T-helper 2 cell (primary cell): ENCODE measurements at regions not wholly inside any gene's neighbourhood (a gene's known extent, or its start where the extent isn't known, plus 50 kb on each side); places are given as distances from the start of the nearest gene placed in this dataset.

ENCODE experiments used
- DNase-seq, 5 experiments: peaks; one replicate each; pipeline versions ENCODE4 v3.0.0 to v3.0.0-alpha.2; 2012 to 2022

DNA sequence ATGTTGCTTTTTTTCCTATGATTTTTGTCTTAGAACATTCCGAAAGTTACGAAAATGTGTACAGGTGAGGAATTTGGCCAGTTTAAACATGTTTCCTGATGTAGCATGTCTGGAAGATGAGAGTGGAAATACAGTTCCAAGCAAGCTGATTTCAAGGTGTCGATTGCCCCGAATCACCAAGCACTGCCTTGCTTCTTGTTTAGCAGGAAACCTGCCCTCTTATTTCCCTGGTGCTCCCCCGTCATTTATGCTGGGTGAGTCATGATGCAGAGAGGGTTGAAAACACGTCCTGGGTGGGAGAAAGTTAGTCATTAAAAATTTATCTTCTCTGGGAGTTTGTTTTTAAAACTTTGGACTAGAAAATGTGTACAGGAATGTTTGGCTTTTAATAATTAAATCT lies 608.6 kb upstream of the EEF2KMT start:
- DNase-seq, result no peak

DNA sequence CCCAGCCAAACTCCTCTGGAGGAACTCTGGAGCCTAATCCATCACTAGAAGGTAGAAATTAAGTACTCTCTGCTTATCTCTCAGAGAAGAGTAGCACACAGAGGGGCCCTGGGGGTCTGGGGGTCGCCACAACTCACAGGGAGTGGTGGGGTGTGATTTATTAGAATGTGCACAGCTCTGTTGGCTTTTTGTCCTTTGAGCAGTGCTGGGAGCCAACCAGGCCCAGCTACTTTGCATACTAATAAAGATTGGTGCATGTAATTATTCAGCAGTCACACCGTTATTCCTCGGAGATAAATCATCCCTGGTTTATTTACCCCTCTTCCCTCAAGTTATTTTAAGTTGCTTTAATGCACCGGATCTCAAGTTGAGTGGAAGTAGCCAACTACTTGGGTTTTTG lies 606.7 kb upstream of the EEF2KMT start:
- DNase-seq, result no peak

DNA sequence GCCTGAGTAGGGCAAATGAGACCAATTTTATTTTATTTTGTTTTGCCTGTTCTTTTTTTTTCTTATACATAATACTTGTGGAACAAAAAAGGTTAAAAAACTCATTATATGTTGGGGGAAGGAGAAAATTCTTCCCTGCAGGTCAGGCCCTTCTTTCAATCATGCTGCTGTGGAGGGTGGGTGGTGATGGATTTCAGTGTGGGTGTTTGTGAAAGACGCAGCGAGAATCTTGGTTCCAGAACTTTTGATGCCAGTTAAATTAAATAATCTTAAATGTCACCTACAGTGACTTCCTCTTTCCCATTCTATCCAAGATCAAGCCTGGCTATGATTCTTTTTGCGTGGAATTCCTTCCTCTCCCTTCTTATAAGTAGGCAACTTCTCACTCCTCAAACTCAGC lies 595.8 kb upstream of the EEF2KMT start:
- DNase-seq, result no peak

DNA sequence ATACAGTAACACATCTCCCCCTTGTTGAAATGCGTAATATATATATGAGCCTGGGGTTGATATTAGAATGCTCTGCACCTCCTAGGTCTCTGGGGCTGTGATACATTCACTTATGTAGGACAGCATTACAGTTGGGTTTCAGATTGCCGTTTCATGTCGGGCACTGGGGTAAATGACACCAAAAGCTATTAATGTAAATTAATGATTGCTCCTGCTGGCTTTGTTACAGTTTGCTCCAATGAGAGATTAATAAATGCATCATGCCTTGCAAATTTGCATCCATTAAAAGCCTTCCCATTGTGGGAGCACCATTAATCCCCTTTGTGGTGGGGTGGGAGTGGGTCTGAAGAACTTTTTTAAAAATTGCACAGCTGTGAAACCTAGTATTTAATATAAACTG lies 584.4 kb upstream of the EEF2KMT start:
- DNase-seq, result no peak

DNA sequence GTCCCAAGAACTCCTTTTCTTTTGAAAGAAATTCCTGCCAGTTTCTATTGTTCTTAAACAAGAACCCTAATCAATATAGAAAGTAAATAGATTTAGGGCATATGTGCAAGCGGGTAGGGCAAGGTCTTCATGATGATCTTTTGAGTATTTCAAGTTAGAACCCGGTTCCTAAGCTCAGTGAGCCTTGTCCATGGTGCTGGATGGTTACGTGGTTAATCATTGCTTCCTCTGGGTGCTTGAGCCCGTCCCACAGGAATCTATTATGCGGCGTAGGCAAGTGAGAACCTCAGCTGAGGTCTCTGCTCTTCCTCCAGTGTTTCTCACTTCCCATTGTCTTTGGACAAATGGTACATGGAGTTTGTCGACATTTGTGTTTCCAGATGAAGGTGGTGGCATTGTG lies 580.8 kb upstream of the EEF2KMT start:
- DNase-seq, result peak in 1 of 5 experiments; percentile 8

DNA sequence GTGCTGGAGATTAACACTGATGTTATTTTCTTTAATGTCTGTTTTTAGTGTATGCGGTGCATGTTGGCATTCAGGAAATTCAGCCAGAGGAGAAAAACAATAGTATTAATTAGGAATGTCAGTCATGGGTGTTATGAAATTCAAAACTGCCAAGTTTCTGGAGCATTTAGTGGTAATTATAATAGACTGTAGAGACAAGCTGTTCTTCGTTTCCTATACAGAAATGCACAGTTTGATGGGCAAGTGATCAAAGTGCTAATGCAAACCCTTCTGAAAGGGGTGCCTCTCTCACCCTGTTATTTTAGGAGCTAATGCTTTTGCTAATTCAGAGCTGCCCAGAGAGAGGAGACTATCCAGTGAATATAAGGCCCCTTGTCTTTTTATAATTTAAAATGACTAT lies 573.8 kb upstream of the EEF2KMT start:
- no peak for DNase-seq

DNA sequence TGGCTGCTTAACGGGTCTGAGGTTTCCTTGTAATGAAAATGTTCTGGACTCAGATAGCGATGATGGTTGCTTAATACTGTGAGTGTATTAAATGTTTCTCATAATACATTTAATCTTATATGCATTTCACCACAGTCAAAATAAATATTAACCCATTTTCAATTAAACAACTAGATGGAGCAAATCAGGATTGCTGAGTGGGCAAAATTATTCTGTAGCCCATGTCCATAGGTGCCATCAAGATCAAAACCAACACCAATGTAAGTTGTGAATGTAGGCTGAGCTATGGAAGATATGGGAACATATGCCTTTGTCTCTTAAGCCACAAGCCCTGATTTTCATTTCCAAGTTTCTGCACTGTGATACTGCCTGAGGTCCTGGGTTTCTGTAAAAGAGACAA lies 572.6 kb upstream of the EEF2KMT start:
- DNase-seq, result no peak

DNA sequence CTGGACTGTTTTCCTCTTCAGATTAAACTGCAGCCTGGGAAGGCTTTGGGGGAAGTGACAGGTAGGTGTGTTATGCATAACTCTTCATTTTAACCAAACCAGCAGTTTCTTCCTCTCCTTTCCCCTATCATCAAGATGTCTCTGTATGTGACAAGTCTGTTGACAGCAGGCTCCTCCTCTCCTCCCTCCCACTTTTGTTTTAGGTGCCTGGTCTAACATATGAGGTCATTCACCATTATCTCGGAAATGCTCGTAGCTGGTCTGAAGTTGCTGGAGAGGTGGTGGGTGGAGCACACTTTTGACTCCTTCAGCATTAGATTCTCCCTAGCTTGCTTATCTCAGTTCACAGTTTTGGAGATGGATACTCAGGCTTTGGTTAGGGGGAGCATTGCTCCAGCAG lies 571.0 kb upstream of the EEF2KMT start:
- DNase-seq, result peak in 1 of 5 experiments; percentile 9

DNA sequence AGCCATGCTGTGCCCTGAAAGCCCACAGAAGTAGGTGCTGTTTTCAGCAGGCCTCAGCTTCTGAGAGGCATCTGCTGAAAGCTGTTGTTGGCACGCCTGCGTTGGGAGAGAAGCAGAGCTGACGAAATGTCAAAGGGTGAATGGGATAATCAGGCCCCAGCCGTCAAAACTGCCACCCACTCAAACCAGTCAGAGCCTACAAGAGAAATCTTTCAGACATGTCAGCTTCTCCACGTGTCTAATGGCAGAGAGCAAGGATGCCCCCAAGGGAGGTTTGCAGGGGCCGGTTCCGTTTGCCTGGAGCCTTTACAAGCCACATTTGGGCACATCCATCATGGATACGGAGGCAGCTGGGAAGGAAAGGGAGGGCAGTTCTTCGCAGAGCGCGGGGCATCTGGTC lies 568.2 kb upstream of the EEF2KMT start:
- no peak for DNase-seq

DNA sequence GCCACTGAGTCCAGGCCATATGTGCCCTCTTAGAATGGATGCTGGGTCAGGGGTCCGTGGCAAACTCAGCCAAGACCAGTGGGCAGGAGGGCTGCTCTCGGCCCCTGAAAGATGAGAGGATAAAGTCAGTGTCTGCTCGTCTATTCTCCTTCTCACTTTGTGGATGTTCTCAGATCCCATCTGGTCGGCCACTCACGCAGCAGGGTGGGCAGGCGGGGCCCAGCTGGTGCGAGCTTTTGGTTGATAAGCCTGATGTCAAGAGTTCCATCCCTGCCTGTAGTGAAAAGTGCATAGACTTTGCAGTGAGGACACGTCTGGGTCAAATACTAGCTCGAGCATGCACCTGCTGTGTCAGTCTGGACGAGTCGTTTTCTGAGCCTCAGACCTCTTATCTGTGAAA lies 556.2 kb upstream of the EEF2KMT start:
- no peak for DNase-seq

DNA sequence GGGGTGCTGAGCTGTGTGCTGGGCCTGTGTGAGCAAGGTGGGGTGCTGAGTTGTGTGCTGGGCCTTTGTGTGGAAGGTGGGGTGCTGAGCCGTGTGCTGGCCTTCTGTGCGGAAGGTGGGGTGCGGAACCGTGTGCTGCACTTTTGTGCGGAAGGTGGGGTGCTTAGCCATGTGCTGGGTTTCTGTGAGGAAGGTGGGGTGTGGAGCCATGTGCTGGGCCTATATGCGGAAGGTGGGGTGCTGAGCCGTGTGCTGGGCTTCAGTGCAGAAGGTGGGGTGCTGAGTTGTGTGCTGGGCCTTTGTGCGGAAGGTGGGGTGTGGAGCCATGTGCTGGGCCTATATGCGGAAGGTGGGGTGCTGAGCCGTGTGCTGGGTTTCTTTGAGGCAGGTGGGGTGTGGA lies 555.4 kb upstream of the EEF2KMT start:
- no peak for DNase-seq

DNA sequence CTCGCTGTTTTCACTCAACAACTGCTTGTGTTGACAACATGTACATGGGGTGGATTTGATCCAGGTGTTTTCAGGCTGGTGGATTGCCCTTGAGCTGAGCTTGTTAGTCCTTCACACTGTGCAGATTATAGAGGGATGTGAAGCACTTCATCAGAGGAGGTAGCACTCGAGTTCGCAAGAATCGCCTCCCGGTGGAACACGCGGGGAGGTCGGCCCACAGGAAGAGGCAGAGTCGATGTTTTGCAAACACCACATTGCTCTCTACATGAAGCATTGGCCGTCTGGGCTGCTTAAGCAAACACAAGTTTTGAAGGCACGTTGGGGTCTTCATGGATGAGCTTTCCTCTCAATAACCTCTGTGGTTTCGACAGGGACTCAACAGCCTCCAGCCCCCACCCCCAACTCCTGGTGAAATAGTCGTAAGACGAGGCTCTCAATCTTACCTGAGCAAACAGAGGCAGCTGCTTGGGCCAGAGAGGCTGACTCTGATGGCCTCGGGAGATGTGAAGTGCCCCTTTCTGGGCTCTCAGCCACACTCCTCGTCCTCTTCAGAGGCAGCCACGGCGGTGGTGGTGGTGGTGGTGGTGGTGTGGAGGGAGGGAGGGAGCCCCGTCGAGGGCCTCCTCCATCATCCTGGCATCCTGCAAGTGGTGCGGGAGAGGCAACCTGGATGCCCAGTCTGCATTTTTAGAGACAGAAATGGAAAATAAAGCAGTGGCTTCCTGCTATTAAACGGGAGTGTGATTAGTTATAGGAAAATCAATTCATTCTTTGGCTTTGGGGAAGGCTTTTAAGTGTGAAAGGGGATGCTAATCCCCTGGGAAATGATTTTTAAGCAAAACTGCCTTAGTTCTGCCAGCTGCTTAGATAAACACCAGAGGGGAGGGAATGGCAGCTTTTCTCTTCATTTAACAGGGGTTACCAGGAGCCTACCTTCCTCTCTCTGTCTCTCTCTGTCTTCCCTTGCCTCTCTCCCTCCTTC lies 552.5 kb upstream of the EEF2KMT start:
- DNase-seq, result no peak

DNA sequence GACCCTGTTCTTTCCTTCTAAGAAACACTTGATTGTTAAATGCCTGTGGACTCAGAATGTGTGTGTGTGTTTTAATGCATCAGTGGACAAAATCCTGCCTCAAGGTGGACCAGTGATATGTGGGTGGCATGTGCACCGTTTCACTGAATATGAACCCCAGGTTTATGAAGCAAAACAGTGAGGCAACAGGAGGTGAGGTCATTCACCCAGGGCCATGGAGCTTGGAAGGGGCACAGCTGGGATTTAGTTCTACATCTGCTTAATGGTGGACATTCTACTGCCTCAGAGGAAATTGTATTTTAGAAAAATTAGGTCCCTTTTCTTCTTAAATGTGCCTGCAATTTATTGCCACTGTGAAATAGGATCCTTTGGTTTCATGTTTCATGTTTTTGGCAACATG lies 549.5 kb upstream of the EEF2KMT start:
- DNase-seq, result no peak

DNA sequence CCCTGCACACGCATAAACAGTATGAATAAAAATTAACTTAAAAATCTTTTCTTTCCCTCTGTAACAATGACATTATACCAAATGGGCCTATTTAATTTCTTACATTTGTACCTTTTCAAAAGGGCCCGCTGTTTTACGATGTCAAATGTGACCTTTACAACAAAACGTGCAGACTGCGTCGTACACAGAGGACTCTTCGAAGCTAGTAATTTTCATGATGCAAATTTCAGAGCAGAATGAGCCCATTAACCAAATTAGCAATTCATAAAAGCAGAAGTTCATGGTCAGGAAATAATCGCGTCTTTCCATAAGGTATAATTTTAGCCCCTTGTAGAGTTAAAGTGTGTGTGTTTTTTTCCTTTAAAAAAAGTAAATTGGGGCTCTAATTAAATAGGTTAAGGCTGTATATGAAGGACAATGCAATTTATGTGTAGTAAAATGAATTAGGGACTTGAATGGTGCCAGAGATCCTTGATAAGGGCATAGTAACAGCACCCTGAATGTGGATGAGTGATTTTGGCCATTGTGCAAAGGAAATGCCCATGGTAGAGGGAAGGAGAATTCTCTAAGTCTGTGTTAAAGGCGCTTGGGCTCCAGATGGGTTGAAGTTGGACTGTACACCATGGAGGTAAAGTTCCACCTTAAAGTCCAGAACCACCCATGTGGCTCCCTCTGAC lies 546.4 kb upstream of the EEF2KMT start:
- no peak for DNase-seq

DNA sequence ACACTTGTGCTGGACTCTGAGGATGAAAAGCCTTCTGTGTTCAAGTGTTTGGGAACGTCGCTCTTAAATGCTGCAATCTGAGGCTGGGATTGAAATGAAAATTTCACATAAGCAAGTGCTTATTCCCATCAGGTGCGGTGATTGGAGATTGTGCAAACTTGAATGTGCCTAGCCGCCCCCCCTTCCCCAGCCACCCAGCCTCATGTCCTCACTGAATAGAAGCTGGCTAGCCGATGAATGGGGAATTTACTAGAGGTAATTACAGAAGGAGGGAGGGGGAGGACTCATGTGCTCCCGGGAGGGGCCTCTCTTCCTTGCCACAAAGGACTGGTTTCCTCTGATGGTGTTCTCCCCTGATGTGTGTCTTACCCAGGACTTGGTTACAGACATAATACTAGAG lies 544.8 kb upstream of the EEF2KMT start:
- no peak for DNase-seq

DNA sequence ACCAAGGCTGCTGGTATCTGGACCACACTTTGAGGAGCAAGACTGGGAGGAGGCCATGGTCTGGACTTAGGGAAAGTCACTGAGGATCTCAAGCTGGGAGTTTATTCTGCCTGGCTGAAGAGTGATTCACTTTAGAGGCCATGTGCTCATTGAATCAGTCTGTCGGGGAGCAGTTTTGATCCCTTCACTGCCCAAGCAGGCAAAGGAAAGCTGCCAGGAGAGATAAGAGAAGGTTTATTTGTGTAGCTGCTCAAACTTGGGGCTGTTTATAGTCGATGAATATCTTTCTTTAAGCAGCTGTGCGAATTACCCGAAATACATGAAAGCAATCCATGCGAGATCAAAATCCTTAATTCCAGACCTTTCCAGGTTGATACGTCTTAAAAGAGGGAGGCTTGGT lies 544.4 kb upstream of the EEF2KMT start:
- no peak for DNase-seq

DNA sequence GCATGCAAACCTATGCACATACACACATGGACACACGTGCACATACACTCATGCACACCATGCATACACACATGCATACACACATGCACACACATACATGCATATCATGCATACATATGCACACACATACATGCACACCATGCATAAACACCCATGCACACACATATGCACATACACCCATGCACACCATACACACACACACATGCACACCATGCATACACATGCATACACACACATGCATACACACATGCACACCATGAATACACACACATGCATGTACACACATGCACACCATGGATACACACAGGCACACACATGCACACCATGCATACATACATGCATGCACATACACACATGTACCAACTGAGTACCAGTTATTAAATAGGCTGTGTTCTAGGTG lies 543.3 kb upstream of the EEF2KMT start:
- DNase-seq, result no peak

DNA sequence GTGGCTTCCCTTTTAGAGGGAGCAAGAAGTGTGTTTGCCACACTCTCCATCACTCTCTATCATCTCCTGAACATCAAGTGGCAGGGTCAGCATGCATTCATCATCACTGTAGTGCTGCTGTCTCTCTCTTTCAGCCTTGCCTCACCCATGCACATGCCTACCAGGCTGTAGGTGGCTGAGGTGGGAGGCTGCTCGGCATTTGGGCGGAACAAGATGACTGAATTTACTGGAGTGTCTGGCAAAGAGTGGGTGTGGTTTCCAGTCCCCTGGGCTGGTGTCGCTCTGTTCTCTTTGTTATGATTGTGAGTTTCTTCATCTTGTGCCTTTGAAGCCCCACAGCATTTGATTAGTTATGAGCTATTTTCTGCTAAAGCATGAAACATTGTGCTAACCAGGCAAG lies 541.9 kb upstream of the EEF2KMT start:
- no peak for DNase-seq

DNA sequence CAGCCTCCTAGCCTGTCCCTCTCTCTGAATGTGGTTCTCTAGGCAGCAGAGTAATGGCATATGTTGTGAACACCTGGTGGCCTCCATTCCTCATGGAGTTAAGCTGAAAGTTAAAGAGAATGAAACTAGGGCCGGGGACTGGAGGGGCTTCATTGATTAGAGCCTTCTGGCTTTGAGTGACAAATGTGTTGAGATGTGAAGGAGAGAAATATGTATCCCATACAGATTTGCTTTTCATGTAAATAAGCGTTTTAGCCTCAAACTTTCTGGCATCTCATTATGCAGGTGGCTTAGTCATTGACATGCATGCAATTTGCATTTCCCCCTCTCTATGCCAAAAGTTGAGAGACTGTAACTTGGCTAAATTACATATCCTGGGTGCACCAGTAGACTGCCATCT lies 537.7 kb upstream of the EEF2KMT start:
- DNase-seq, result no peak

DNA sequence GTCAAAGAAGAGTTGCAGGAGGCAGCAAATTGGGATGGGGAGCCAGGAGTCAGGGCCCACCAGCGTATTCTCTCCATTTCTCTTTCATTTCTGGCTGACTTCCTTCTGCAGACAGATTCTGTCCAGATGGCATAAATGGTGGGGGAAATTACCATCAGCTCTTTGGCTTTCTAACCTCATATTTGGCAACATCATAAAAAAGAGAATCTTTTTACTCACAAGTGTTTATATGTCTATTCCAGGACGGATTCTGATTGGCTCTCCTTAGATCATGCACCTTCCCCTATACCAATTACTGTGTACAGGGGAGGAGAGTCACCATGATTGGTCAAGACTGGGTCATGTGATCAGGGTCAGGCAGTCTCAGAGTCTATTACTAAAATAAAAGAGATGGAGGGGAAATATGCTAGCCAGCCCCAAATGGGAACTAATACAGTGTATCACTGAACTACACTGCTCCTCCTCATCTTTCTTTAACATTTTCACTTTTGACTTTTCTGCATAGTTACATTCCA lies 537.1 kb upstream of the EEF2KMT start:
- peak in 1 of 5 experiments; percentile 27 for DNase-seq

DNA sequence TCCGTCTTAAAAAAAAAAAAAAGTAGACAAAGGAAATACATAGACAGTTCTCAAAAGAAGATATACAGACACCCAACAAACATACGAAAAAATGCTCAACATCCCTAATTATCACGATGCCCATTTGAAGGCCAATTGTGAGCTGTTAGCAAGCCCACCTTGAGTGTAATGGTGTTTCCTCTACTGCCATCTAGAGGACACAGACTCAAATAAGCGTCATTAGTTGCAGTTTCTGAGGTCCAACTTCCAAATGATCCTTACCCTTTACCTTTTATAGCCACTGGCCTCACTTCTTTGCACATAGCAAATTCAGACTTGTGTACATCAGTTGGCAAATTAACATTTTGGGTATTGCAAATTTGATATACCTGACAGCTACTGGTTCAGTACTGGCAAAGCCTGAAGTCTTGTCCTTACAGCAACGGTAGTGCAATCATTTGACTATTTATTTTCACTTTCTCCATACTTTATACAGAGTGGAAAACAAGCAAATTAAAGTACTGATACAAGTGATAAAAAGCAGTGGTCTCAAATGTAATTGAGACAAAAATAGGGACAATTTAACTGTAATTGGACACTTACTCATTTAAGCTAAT lies 536.3 kb upstream of the EEF2KMT start:
- peak in 1 of 5 experiments; percentile 38 for DNase-seq

DNA sequence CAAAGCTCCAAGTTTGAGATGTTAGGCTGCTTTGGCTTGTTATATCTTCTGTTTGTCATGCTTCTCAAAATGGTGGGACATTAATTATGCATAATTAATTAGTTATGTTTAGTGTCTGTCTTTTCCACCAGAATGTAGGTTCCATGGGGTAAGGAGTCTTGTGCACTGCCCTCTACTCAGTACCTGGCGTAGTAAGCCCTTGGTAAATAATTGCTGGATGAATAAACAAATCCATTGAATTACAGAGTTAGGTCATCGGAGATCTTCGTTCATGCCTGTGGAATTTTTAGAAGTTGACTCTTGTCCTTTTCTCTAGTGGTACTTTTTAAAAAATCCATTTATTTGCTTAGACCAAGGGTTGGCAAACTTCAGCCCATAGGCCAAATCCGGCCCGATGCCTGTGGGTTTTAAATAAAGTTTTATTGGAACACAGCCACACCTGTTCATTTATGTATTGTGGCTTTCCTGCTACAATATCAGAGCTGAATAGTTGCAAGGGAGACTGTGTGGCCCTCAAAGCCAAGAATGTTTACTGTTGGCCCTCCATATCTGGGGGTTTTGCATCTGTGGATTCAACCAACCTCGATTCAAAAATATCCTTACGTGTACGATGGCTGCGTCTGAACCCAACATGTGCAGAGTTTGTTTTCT lies 524.8 kb upstream of the EEF2KMT start:
- DNase-seq, result no peak

DNA sequence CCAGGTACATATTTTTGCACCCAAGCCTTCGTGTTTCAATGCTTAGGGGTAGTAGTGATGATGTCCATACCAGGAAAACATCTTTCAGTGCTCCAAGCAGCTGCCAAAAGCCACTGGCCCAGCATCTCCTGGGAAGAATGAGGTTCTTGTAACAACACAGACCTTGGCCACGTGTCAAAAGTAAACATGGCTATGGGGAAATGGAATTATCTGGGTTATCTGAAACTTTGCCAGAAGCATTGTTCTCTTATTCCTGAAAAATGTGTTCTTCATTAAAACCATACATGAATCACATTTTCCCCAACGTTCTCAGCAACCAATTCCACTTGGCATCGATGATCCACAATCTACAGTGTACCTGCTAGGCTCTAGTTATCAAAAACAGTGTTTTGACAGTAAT lies 524.2 kb upstream of the EEF2KMT start:
- no peak for DNase-seq
